Endothelial cell of umbilical vein (primary cell): ENCODE measurements at regions not wholly inside any gene's neighbourhood (a gene's known extent, or its start where the extent isn't known, plus 50 kb on each side); places are given as distances from the start of the nearest gene placed in this dataset.

Source experiments
- BruUV-seq: library from RNA; stranded (reverse); fragments of 400-500 nt; replicated peaks from 2 replicates; lab custom pipeline; 2021; lab: Mats Ljungman, UMichigan
- CTCF ChIA-PET: fragments of 300-600, 350-600 bp; sonication (Branson Sonifier 250); formaldehyde crosslinking; loops from one replicate; lab custom pipeline; 2021; ENCODE audit warnings: antibody characterized with exemption, inconsistent platforms; lab: Charles Lee
- POLR2A ChIA-PET: fragments of 300-600, 350-600 bp; sonication (Branson Sonifier 250); formaldehyde crosslinking; loops from one replicate; lab custom pipeline; 2021; ENCODE audit warnings: antibody characterized with exemption, inconsistent platforms; lab: Charles Lee
- DNase-seq: peaks from one replicate; pipeline ENCODE4 v3.0.0-alpha.2; 2011; ENCODE audit warnings: low read depth, low spot score
- FAIRE-seq: peaks from 2 replicates; lab custom pipeline; 2011; peaks lifted over from hg19 to GRCh38; lab: Jason Lieb, UNC
- H2AFZ ChIP-seq: 2 replicates; pipeline ENCODE4 v1.6.0; 2012; ENCODE audit warnings: low read depth, low read length, control low read depth, inconsistent platforms
- H3K27ac ChIP-seq: 2 replicates; pipeline ENCODE4 v1.5.1; 2011; ENCODE audit warnings: low read depth, mild to moderate bottlenecking, control low read depth, low read length, moderate library complexity; ENCODE audit not compliant: insufficient read depth
- H3K27me3 ChIP-seq, 2 experiments: 2 replicates each; pipeline versions ENCODE4 v1.6.0 to v1.6.1; 2011; ENCODE audit warnings: low read length in 2 of 2, mixed read lengths in 1 of 2; ENCODE audit not compliant: control insufficient read depth in 2 of 2, insufficient read depth in 2 of 2
- H3K36me3 ChIP-seq, 2 experiments: 2 replicates in 1 of 2; 3 replicates in 1 of 2; pipeline ENCODE4 v1.5.1; 2011; ENCODE audit warnings: low read length in 2 of 2, mild to moderate bottlenecking in 1 of 2, moderate library complexity in 1 of 2; ENCODE audit not compliant: control insufficient read depth in 2 of 2, insufficient read depth in 2 of 2; ENCODE audit errors: extremely low read depth in 1 of 2
- H3K4me1 ChIP-seq: 3 replicates; pipeline ENCODE4 v1.5.1; 2011; ENCODE audit warnings: mild to moderate bottlenecking, low read length; ENCODE audit not compliant: control insufficient read depth, insufficient read depth; ENCODE audit errors: extremely low read depth
- H3K4me2 ChIP-seq: 2 replicates; pipeline ENCODE4 v1.6.1; 2011; ENCODE audit warnings: low read length, control low read depth, mixed read lengths; ENCODE audit not compliant: insufficient read depth
- H3K4me3 ChIP-seq, 3 experiments: fragments of 200-600 bp in 1 of 3; sonication (generic), shearing (Covaris generic) in 1 of 3; replicated peaks in 1 of 3; 2 replicates each; pipeline ENCODE4 v1.5.1; 2011 to 2016; ENCODE audit warnings: control low read depth in 3 of 3, low read length in 3 of 3, mild to moderate bottlenecking in 2 of 3, inconsistent platforms in 1 of 3, low read depth in 1 of 3, moderate library complexity in 1 of 3; ENCODE audit not compliant: insufficient read depth in 1 of 3
- H3K79me2 ChIP-seq: 2 replicates; pipeline ENCODE4 v1.6.0; 2012; ENCODE audit warnings: low read length, inconsistent platforms; ENCODE audit not compliant: control insufficient read depth, insufficient read depth
- H3K9ac ChIP-seq: replicated peaks from 2 replicates; pipeline ENCODE3; 2011; ENCODE audit warnings: low read length, control low read depth; ENCODE audit not compliant: insufficient read depth; ENCODE audit errors: extremely low read depth
- H3K9me1 ChIP-seq: replicated peaks from 3 replicates; pipeline ENCODE4 v1.6.0; 2011; ENCODE audit warnings: mild to moderate bottlenecking, low read length; ENCODE audit not compliant: control insufficient read depth, insufficient read depth; ENCODE audit errors: extremely low read depth
- H3K9me3 ChIP-seq: replicated peaks from 2 replicates; pipeline ENCODE4 v1.5.1; 2012; ENCODE audit warnings: low read length, inconsistent platforms; ENCODE audit not compliant: control insufficient read depth, insufficient read depth
- H4K20me1 ChIP-seq: replicated peaks from 2 replicates; pipeline ENCODE3; 2011; ENCODE audit warnings: mild to moderate bottlenecking, low read length; ENCODE audit not compliant: control insufficient read depth, insufficient read depth; ENCODE audit errors: extremely low read depth
- EZH2 ChIP-seq: IDR thresholded peaks from 2 replicates; pipeline ENCODE4 v1.6.1; 2012; ENCODE audit warnings: borderline replicate concordance, low read depth, mild to moderate bottlenecking, moderate library complexity, low read length, inconsistent platforms; ENCODE audit not compliant: severe bottlenecking
- FOS ChIP-seq: IDR thresholded peaks from 2 replicates; pipeline ENCODE4 v1.6.1; 2011; ENCODE audit warnings: mild to moderate bottlenecking, low read length, moderate library complexity, borderline replicate concordance; ENCODE audit not compliant: insufficient read depth
- GATA2 ChIP-seq: IDR thresholded peaks from 2 replicates; pipeline ENCODE4 v1.7.0; 2011; ENCODE audit warnings: low read depth, mild to moderate bottlenecking, moderate library complexity, mixed read lengths, low read length; ENCODE audit not compliant: insufficient read length, insufficient read depth
- JUN ChIP-seq: IDR thresholded peaks from 2 replicates; pipeline ENCODE4 v1.6.1; 2011; ENCODE audit warnings: borderline replicate concordance, low read depth; ENCODE audit not compliant: insufficient read length, insufficient read depth
- MYC ChIP-seq: IDR thresholded peaks from one replicate; pipeline ENCODE4 v1.6.1; 2011; ENCODE audit warnings: mild to moderate bottlenecking, low read depth, low read length
- POLR2A ChIP-seq: IDR thresholded peaks from 2 replicates; pipeline ENCODE4 v1.6.1; 2012; ENCODE audit warnings: low read depth, mild to moderate bottlenecking, control low read depth, low read length
- POLR2AphosphoS5 ChIP-seq: IDR thresholded peaks from 2 replicates; pipeline ENCODE4 v1.6.1; 2012; ENCODE audit warnings: low read depth, mild to moderate bottlenecking, control low read depth, low read length, moderate library complexity; ENCODE audit not compliant: insufficient read depth
- dilution Hi-C: fragments of 300-500 bp; cut with MboI; formaldehyde crosslinking; loops from one replicate; pipeline ENCODE4 v1.15.0; 2019; ENCODE audit warnings: low sequenced_read_pairs; ENCODE audit not compliant: extremely low pct_ligation_motif_present
- intact Hi-C: fragments of 100-400 bp; cut with micrococcal nuclease; formaldehyde crosslinking; loops from one replicate; pipeline ENCODE4 v1.10.0; 2022
- TF ChIP-seq, protein P1 (sequence below), 2 donors: IDR thresholded peaks; 1 replicate in 1 of 2; 2 replicates in 1 of 2; pipeline ENCODE4 v1.5.1; 2011; ENCODE audit warnings: low read length in 2 of 2, mild to moderate bottlenecking in 2 of 2, moderate library complexity in 2 of 2, control low read depth in 1 of 2, inconsistent platforms in 1 of 2, low read depth in 1 of 2; ENCODE audit not compliant: insufficient read depth in 1 of 2; ENCODE audit errors: extremely low read depth in 1 of 2
- TF ChIP-seq, protein P2 (sequence below): IDR thresholded peaks from 2 replicates; pipeline ENCODE4 v1.6.1; 2011; ENCODE audit not compliant: insufficient read depth, insufficient read length

DNA sequence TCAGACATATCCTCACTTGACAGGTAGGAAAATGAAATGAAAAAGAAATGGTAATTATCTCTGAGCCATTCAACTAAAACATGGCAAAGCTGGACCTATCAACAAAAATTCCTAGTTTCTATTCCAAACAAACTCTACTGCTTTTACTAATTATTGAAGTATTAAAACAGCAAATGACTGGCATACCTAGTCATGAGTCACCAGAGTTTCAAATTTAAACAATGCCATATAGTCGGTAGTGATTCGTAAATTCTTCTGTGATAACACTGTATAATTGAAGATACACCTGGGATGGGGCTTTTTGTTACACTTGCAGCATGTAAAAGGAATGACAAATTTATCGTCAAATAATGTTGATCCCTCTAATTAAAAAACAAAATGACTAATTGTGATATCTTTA is 153.1 kb upstream of the THUMPD2 start:
- ChIA-PET CTCF (no interaction called here), POLR2A (no interaction called here)
- Histone ChIP-seq H3K9ac (no peak overlapping the region), H3K36me3 (no peaks in the 10 kb centered on the region), H3K79me2 (no peaks in the 10 kb centered on the region), H3K4me1 (no peaks in the 10 kb centered on the region), H3K27ac (no peak overlapping the region), H3K9me1 (no peaks in the 10 kb centered on the region), H3K9me3 (no peaks in the 10 kb centered on the region), H3K4me3 (no peak overlapping the region), H2AFZ (no peak overlapping the region), H3K27me3 (no peaks in the 10 kb centered on the region), H3K4me2 (no peak overlapping the region), H4K20me1 (no peaks in the 10 kb centered on the region)
- TF ChIP-seq, protein P1, sequence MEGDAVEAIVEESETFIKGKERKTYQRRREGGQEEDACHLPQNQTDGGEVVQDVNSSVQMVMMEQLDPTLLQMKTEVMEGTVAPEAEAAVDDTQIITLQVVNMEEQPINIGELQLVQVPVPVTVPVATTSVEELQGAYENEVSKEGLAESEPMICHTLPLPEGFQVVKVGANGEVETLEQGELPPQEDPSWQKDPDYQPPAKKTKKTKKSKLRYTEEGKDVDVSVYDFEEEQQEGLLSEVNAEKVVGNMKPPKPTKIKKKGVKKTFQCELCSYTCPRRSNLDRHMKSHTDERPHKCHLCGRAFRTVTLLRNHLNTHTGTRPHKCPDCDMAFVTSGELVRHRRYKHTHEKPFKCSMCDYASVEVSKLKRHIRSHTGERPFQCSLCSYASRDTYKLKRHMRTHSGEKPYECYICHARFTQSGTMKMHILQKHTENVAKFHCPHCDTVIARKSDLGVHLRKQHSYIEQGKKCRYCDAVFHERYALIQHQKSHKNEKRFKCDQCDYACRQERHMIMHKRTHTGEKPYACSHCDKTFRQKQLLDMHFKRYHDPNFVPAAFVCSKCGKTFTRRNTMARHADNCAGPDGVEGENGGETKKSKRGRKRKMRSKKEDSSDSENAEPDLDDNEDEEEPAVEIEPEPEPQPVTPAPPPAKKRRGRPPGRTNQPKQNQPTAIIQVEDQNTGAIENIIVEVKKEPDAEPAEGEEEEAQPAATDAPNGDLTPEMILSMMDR (IDR thresholded peaks at IDR 0.05; ENCODE audit: extremely low read depth in 1 of 2, insufficient read depth in 1 of 2, low read depth in 1 of 2, low read length in 2 of 2), result no peak
- TF ChIP-seq EZH2 (no peak), JUN (no peak), GATA2 (no peak), MYC (no peak), FOS (no peak), POLR2A (no peak), POLR2AphosphoS5 (no peak)
- TF ChIP-seq, protein P2, sequence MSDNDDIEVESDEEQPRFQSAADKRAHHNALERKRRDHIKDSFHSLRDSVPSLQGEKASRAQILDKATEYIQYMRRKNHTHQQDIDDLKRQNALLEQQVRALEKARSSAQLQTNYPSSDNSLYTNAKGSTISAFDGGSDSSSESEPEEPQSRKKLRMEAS, result no peak
- BruUV-seq, result no TSS peak
- dilution Hi-C loops, result no loop called here
- DNase-seq (no peak), FAIRE-seq (no peak)
- intact Hi-C loops, result no loop called here
